Panc1 (cell line): ENCODE measurements at regions not wholly inside any gene's neighbourhood (a gene's known extent, or its start where the extent isn't known, plus 50 kb on each side); places are given as distances from the start of the nearest gene placed in this dataset.

Experiments used
- TF ChIP-seq, protein P1 (sequence below): fragments of 450-650 bp; IDR thresholded peaks from 2 replicates; pipeline ENCODE4 v1.5.1; 2017; ENCODE audit warnings: mild to moderate bottlenecking
- TF ChIP-seq, protein P2 (sequence below), 2 experiments: IDR thresholded peaks; 2 replicates each; pipeline ENCODE4 v1.6.1; 2011 to 2012; ENCODE audit warnings: low read depth in 2 of 2, control low read depth in 1 of 2, low read length in 1 of 2, mild to moderate bottlenecking in 1 of 2, moderate library complexity in 1 of 2; ENCODE audit not compliant: insufficient read depth in 1 of 2

DNA sequence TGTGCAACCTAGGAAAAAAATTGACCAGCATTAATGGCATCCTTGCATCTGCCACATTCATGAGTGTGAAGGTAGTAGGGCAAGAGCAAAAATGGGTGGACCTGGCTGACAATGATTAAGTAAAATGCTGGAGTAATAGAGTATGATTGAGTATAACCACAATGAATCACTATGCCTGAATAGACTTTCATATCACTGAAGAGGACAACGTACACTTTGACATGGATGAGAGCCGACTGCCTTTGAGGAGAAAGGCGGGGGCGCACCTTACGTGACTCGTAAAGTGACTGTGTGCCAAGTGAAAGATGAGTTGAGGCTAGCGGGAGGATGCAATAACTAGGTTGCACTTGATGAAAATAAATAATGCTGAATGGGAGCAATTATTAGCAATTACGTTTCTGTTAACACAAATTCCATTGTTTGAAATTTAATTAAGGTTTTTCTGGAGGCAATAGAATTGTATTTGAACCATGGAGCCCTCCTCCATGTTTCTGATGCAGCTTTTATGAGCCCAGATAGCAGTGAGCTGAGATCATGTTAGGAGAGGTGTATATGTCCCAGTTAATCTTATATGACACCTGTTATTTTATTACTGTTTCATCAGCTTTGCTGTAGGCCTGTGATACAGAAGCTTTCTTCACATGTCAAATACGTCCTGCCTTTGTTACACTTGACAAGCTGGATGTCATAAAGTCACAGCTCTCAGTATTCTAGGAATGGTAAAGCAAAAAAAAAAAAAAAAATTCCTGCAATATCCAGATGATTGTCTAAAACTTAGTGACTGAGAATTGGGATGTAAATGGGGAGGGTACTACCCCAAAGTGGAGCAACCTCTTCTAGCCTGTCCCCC is 596.5 kb downstream of the NXPH1 start:
- TF ChIP-seq, protein P1, sequence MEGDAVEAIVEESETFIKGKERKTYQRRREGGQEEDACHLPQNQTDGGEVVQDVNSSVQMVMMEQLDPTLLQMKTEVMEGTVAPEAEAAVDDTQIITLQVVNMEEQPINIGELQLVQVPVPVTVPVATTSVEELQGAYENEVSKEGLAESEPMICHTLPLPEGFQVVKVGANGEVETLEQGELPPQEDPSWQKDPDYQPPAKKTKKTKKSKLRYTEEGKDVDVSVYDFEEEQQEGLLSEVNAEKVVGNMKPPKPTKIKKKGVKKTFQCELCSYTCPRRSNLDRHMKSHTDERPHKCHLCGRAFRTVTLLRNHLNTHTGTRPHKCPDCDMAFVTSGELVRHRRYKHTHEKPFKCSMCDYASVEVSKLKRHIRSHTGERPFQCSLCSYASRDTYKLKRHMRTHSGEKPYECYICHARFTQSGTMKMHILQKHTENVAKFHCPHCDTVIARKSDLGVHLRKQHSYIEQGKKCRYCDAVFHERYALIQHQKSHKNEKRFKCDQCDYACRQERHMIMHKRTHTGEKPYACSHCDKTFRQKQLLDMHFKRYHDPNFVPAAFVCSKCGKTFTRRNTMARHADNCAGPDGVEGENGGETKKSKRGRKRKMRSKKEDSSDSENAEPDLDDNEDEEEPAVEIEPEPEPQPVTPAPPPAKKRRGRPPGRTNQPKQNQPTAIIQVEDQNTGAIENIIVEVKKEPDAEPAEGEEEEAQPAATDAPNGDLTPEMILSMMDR: no peak
- TF ChIP-seq, protein P2, sequence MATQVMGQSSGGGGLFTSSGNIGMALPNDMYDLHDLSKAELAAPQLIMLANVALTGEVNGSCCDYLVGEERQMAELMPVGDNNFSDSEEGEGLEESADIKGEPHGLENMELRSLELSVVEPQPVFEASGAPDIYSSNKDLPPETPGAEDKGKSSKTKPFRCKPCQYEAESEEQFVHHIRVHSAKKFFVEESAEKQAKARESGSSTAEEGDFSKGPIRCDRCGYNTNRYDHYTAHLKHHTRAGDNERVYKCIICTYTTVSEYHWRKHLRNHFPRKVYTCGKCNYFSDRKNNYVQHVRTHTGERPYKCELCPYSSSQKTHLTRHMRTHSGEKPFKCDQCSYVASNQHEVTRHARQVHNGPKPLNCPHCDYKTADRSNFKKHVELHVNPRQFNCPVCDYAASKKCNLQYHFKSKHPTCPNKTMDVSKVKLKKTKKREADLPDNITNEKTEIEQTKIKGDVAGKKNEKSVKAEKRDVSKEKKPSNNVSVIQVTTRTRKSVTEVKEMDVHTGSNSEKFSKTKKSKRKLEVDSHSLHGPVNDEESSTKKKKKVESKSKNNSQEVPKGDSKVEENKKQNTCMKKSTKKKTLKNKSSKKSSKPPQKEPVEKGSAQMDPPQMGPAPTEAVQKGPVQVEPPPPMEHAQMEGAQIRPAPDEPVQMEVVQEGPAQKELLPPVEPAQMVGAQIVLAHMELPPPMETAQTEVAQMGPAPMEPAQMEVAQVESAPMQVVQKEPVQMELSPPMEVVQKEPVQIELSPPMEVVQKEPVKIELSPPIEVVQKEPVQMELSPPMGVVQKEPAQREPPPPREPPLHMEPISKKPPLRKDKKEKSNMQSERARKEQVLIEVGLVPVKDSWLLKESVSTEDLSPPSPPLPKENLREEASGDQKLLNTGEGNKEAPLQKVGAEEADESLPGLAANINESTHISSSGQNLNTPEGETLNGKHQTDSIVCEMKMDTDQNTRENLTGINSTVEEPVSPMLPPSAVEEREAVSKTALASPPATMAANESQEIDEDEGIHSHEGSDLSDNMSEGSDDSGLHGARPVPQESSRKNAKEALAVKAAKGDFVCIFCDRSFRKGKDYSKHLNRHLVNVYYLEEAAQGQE (IDR thresholded peaks at IDR 0.05; ENCODE audit: insufficient read depth in 1 of 2, low read depth in 2 of 2, low read length in 1 of 2): no peak
